Peyer's patch (tissue), 4 donors: ENCODE measurements at regions not wholly inside any gene's neighbourhood (a gene's known extent, or its start where the extent isn't known, plus 50 kb on each side); places are given as distances from the start of the nearest gene placed in this dataset.
"Not testable (repeated sequence)": the region's sequence is repeated elsewhere in the genome, so short reads cannot be mapped to it uniquely, and the experiment has no call there.

Source experiments
- POLR2A ChIP-seq, 2 donors: fragments of 450-650 bp; IDR thresholded peaks; one replicate each; pipeline ENCODE4 v1.5.1; 2017; ENCODE audit warnings: antibody characterized with exemption in 2 of 2, mild to moderate bottlenecking in 2 of 2, moderate library complexity in 2 of 2
- TF ChIP-seq, protein P1 (sequence below), 6 experiments: fragments of 450-650 bp in 4 of 6; fragments of 200-600 bp in 2 of 6; sonication (generic) in 1 of 6; IDR thresholded peaks; one replicate each; pipeline ENCODE4 v1.5.1; 2017 to 2019; ENCODE audit warnings: antibody characterized with exemption in 6 of 6, mild to moderate bottlenecking in 3 of 6, moderate library complexity in 1 of 6

DNA sequence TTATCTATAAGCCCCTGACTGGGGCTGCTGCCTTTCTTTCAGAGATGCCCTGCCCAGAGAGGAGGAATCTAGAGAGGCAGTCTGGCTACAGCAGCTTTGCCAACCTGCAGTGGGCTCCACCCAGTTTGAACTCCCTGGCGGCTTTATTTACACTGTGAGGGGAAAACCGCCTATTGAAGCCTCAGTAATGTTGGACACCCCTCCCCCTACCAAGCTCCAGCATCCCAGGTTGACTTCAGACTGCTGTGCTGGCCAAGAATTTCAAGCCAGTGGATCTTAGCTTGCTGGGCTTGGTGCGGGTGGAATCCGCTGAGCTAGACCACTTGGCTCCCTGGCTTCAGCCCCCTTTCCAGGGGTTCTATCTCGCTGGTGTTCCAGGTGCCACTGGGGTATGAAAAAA is 61.4 kb upstream of the FYN start:
- TF ChIP-seq, protein P1, sequence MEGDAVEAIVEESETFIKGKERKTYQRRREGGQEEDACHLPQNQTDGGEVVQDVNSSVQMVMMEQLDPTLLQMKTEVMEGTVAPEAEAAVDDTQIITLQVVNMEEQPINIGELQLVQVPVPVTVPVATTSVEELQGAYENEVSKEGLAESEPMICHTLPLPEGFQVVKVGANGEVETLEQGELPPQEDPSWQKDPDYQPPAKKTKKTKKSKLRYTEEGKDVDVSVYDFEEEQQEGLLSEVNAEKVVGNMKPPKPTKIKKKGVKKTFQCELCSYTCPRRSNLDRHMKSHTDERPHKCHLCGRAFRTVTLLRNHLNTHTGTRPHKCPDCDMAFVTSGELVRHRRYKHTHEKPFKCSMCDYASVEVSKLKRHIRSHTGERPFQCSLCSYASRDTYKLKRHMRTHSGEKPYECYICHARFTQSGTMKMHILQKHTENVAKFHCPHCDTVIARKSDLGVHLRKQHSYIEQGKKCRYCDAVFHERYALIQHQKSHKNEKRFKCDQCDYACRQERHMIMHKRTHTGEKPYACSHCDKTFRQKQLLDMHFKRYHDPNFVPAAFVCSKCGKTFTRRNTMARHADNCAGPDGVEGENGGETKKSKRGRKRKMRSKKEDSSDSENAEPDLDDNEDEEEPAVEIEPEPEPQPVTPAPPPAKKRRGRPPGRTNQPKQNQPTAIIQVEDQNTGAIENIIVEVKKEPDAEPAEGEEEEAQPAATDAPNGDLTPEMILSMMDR (IDR thresholded peaks at IDR 0.05), result not testable (repeated sequence)
- not testable (repeated sequence) for TF ChIP-seq POLR2A (IDR thresholded peaks at IDR 0.05)
